Activated CD4-positive, CD25-positive, alpha-beta regulatory T cell treated with anti-CD3 and anti-CD28 coated beads, Interleukin-2, amount 50 U/mL, for 72 hours (primary cell): ENCODE measurements at regions not wholly inside any gene's neighbourhood (a gene's known extent, or its start where the extent isn't known, plus 50 kb on each side); places are given as distances from the start of the nearest gene placed in this dataset.

Experiments
- DNase-seq: peaks from one replicate; pipeline ENCODE4 v3.0.0; 2021

DNA sequence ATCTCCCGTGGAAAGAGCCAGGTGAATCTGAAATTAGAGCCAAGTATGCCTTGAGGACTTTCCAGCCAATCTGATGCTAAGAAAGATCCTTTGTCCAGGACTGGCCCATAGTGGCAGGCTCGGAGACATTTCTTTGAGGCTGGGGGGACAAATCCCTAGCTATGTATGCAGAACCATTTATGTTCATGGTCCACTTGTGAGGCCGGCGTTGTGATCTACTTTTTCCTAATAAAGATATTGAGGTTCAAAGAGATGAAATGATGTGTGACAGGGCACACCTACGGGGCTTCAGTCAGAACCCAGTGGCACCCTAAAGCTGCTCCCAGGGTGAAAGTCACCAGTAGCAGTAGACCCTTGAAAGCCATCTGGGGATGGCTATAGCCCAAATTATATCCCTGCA lies 120.3 kb upstream of the MAFB start:
- no peak for DNase-seq

DNA sequence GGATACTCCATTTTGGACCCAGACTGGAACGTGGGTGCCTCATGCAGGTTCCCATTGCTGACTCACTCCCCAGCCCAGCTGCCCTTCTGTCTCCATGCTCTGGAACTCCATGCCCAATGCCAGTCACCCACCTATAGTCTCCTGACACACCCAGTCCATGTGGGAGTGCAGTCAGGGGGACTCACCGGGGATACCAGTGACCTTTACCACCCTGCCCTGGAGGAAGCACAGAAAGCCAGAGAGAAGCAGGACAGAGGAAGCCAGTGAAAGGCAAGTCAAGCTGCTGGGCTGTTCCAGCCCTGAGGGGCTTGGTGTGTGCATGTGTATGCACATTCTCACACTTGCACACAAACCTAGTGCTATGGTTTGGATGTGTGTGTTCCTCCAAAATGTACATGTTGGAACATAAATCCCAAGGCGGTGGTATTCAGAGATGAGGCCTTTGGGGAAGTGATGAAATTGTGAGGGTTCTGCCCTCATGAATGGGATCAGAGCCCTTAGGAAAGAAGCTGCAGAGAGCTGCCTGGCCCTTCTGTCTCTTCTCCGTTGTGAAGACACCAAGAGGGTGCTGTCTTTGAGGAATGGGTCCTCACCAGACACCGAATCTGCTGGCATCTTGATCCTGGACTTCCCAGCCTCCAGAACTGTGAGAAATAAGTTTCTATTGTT lies 121.4 kb upstream of the MAFB start:
- DNase-seq: no peak

DNA sequence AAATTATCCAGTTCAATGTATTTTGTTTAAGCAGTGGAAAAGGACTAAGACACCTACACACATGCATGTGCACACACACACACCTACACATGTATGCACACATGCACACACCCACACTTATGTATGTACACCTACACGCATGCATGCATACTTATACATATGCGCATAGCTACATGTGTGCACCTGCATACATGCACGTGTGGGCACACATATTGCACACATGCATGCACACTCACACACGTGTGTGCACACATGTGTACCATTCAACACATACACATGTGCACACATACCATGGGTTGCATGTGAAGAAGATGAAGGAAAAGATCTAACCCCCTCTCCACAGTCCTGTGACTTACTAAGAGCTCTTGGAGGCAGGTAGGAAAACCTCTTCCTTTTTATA lies 122.0 kb upstream of the MAFB start:
- no peak for DNase-seq

DNA sequence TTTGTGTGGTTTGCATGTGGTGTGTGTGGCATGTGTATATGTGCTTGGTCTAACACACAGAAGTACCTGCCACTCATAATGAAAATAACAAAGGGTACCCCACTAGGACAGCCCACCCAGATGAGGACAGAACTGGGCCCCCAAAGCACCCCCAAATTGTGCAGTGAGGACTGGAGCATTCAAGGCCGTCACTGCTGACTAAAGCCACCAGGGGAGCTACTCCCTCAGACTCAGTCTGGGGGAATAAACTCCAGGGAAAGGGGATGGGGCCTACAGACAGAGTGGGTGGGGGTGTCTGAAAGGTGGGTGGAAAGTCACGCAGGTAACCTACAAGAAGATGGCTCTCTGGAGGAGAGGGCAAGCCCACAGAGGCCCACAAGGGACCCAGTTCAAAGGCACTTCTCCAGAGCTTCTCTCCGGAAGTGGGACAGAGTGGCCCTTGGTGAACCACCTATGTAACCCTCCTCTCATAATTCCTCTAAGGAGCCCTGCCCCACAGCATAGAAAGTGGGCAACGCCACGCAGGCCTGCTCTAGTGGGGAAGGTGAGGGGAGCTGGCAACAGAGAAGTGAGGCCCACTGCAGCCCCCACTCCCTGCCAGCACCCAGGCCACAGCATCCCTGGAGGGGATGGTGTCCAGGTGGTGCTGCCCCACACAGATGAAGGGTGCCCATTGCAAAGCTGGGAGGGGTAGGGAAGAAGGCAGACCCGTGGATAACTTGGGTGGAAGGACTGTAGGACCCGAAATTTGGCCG lies 122.8 kb upstream of the MAFB start:
- DNase-seq: no peak

DNA sequence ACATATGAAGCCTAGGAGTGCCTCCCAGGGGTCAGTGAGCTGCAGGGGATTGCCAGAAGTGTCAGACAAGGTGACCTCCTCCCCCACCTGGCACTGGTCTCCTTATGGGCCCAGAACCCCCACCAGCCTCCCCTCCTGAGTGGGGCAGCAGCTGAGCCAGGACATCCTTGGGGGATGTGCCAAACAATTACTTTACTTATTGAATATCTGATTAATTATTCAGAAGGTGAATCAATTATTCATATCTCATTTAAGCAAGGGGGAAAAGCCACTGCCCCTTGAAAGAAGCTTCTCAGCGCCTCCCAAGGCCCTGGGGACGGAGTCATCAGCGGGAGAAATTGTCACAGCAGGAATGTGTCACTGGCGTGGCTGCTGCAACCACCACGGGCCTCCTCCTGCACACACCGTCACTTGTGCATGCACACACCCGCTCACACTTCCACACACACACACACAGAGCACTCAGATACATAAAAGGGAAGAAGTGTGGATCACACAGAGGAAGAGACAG lies 123.4 kb upstream of the MAFB start:
- DNase-seq: no peak

GRCh38 chr20:40813029-40813431 lies 124.0 kb upstream of the MAFB start:
- DNase-seq: no peak

DNA sequence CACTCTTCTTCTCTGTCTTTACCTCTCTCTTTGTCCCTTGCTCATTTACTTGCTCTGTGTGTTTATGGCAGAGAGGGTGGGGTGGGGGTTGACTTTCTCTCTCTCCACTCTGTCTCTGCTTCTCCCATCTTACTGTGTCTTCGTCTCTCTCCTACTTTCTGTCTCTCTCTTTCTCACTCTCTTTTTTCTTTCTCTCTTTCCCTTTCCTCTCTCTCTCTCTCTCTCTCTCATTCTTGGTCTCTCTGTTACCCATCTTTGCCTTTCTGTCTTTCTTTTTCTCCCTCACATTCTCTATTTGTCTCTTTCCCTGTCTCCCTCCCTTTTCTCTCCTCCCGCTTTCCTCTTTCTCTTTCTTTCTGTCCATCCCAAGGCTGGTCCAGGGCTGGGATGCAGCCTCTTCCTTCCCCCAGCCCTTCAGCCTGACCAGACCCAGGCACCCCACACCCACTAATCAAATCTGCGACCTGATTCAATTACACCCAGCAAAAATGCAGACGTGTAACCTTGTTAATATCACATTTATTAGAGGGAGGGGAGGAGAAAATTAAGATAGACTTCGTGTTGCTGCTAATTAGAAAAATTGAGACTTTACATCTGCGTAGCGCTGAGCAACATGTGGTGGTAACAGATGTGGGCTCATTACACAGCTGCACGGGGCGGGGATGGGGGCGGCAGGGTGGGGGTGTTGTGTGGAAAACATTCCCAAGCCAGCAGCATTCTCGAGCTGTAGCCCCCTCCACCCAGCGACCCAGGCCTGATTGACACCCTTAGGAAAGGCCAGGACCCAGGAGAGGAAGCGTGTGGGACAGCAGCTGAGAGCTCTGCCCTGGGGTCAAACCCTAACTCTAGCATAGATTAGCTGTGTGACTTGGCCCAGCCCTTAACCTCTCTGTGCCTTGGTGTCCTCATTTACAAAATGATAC lies 124.9 kb upstream of the MAFB start:
- no peak for DNase-seq

DNA sequence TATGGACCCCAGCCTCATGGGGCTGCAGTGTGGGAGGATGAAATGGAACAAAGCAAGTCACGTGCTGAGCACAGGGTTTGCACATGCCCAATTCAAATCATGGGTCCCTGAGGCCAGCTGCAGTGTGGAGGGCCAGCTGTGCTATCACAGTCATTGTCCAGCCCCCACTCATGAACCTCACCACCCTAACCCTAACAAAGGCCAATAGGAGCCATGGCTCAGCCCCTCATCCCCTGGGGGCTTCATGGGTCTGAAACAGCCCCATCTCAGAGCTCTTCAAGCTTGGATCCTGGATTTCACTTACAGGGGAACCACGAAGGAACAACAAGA lies 125.6 kb upstream of the MAFB start:
- DNase-seq: no peak

DNA sequence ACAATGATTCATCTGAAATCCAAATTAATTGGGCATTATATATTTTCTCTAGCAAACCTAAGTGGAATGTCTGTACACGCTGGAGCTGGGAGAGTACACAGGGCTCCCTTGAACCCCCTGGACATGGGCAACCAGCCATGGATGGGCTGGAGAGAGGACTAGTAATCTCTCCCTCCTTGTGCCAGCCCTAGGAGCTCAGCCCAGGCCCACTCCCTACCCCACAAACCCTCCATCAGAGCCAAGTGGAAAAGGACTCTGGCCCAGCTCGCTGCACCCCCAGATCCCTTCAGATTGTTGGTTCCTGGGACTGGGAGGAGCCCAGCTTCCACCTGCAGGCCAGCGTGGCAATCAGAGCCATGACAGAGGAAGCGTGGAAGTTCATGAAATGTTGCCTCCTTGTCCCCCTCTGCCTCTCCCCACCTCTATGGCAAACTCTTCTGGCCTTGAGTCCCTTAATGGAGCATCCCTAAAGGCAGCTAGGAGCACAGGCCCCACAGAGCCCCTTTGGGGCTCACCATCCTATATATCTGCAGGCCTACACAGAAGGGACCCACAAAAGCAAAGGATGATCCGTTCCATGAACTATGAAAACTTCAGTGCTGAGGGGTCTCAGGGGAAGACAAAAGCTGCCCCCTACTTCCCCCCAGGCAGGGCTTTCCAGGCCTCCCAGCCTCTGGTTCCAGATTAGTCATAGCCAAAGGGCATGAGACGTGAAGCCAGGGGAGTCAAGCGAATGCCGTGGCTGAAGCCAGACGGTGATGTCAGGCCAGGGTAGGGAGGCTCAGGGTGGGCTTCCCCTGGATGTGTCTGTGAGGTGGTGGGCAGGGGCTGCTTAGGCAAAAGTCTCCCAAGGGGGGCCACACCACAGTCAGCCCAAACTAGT lies 126.4 kb upstream of the MAFB start:
- DNase-seq: no peak

- DNase-seq: no peak
Measured at GRCh38 chr20:40816039-40816352, 127.0 kb upstream of the MAFB start.

- no peak for DNase-seq
Measured at GRCh38 chr20:40821429-40821828, 132.4 kb upstream of the MAFB start.

DNA sequence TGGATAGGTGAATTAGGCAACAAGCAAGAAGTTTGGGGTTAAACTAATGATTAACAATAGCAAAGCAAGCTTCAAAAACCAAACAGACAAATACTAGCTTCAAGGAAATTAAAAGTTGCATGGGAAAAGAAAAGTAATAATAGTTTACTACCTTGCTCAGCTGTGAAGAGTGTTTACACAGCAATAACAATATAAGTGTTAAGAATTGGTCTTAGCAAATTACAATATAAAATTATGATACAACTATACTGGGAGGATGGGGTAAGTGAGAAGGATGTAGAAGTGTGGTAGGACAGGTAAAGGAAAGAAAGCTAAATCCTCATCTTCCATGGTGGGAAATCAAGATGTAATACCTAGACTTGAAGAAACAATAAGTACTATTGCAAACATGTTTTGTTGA lies 137.7 kb upstream of the MAFB start:
- no peak for DNase-seq

GRCh38 chr20:40835321-40835720 lies 146.3 kb upstream of the MAFB start:
- DNase-seq: no peak

DNA sequence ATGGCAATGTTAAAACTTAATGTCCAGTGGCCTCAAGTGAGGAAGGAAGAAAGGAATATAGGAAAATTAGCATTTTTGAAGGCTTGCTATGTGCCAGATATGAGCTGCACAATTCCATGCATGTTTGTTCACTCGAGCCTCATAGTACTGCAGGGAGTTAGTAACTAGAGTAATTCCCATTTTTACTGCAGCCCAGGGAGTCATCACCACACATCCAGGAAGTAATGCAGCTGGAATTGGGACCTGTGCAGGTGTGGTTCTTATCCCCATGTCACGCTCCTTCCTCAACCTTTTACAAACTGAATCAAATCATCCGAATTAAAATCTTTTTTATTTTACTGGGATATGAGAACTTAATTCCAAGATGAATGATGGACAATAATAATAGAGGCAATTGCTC lies 149.5 kb upstream of the MAFB start:
- DNase-seq: no peak

- no peak for DNase-seq
Measured at GRCh38 chr20:40843251-40843650, 154.2 kb upstream of the MAFB start.

- no peak for DNase-seq
Measured at GRCh38 chr20:40844332-40844731, 155.3 kb upstream of the MAFB start.

DNA sequence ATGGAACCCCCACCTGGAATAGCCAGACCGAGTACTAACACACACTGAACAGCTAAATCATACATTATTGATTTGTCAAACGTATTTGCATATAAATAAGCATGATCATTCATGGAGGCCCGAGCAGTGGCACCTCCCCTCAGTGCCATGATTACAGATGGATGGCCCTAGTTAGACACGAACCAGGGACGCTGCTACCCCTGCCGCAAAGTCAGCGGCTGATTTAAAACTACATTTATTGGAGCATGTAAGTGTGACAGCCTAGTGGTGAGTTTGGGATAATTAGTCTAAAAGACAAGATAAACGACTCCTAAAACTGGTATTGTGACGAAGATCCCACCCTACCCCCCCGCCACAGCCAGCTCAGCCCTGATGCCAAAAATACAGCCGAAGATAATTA lies 159.1 kb upstream of the MAFB start:
- no peak for DNase-seq

DNA sequence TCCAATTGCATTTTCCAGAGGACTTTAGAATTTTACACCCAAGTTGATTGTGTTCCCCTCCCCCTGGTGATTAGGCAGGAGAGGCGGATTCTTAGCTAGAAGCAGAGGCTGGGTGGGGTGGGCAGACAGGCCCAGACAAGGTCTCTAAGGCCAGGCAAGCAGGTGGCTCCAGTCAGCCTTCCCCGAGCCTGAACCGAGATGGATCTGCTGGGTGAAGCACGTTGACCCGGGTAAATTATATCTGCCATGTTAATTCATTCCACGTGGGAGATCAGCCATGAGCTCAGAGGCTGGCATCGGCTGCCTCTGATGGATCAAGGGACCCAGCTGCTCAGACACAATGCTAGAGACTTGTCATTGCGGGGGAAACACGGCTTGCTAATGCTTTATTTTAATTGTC lies 159.5 kb upstream of the MAFB start:
- no peak for DNase-seq

DNA sequence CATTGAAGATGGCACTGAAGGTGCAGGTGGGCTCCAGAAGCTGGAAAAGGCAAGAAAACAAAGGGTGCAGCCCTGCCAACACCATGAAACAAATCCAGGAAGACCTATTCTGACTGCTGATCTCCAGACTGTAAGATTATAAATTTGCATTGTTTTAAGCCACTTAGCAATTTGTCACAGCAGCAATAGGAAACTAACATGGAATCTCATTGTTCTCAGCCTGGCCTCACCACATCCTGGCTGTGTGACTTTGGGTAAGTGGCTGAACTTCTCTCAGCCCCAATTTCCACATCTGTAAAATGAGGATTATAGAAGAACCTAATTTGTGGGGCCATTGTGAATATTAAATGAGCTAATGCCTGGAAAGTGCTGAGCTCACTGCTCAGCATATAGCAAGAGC lies 160.4 kb upstream of the MAFB start:
- no peak for DNase-seq

- no peak for DNase-seq
Measured at GRCh38 chr20:40851051-40851450, 162.0 kb upstream of the MAFB start.

DNA sequence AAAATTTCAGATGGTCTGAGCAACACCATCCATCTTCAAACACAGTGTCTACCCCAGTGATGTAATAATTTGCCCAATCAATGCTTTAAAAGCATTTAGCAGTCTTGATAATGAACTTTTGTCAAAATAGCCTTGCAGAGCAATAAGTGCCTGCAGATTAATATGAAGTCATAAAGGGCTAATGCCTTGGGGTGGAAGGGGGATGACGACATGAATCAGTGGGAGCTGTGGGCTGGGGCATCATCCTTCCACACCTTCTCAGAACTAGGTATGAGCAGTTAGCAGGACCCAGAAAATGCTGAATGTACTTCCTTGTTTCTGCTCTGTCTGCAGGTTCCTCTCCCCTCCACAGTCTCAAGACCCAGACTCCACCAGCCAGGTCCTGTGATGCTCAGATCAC lies 166.2 kb upstream of the MAFB start:
- no peak for DNase-seq

- DNase-seq: no peak
Measured at GRCh38 chr20:40856653-40857052, 167.6 kb upstream of the MAFB start.

DNA sequence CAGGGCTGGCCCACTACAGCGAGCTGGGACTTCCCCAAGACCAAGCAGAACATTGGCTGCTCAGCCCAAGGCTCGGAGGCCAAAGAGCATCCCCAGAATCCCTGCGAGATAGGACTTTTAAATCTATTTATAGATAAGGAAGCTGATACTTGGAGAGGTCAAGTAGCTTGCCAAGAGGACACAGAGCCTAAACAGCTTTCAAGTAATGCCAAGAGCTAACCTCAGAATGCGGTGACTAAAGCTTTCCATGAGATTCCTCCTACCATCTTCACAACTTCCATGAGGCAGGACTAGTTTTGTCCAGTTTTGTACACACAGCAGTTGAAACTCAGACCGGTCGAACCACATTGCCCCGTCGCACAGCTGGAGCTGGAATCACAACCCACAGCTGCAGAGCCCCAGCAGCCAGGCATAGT lies 168.1 kb upstream of the TOP1 start:
- no peak for DNase-seq
